KMS-11 (cell line): ENCODE measurements at regions not wholly inside any gene's neighbourhood (a gene's known extent, or its start where the extent isn't known, plus 50 kb on each side); places are given as distances from the start of the nearest gene placed in this dataset.

ENCODE experiments used
- H2AFZ ChIP-seq: fragments of 200-600 bp; sonication (generic); 2 replicates; pipeline ENCODE4 v1.6.1; 2016; ENCODE audit warnings: antibody characterized with exemption, mixed run types, low read depth
- H3K27ac ChIP-seq: fragments of 200-600 bp; sonication (generic); 2 replicates; pipeline ENCODE4 v1.6.1; 2016; ENCODE audit warnings: mild to moderate bottlenecking, mixed run types
- H3K27me3 ChIP-seq: fragments of 200-600 bp; sonication (generic); 2 replicates; pipeline ENCODE4 v1.6.1; 2017; ENCODE audit warnings: mild to moderate bottlenecking, low read depth, mixed run types, moderate library complexity; ENCODE audit not compliant: insufficient read depth
- H3K36me3 ChIP-seq: fragments of 200-600 bp; sonication (generic); 2 replicates; pipeline ENCODE4 v1.6.1; 2017; ENCODE audit warnings: mild to moderate bottlenecking, mixed run types; ENCODE audit not compliant: insufficient read depth
- H3K4me1 ChIP-seq: fragments of 200-600 bp; sonication (generic); 2 replicates; pipeline ENCODE4 v1.6.1; 2016; ENCODE audit warnings: mild to moderate bottlenecking, low read depth, mixed run types; ENCODE audit not compliant: poor library complexity, severe bottlenecking
- H3K4me2 ChIP-seq: fragments of 200-600 bp; sonication (generic); 2 replicates; pipeline ENCODE4 v1.7.0; 2016; ENCODE audit warnings: mild to moderate bottlenecking, mixed run types
- H3K4me3 ChIP-seq: fragments of 200-600 bp; sonication (generic); IDR thresholded peaks from 2 replicates; pipeline ENCODE4 v1.6.1; 2017; ENCODE audit warnings: low read depth, low read length, mixed read lengths; ENCODE audit not compliant: insufficient read depth
- H3K79me2 ChIP-seq: fragments of 200-600 bp; sonication (generic); 2 replicates; pipeline ENCODE4 v1.6.1; 2016; ENCODE audit warnings: low read depth, mixed run types; ENCODE audit not compliant: insufficient read depth
- H3K9ac ChIP-seq: fragments of 200-600 bp; sonication (generic); 2 replicates; pipeline ENCODE4 v1.6.1; 2016; ENCODE audit warnings: mild to moderate bottlenecking, mixed run types
- H4K20me1 ChIP-seq: fragments of 200-600 bp; sonication (generic); 2 replicates; pipeline ENCODE4 v1.6.1; 2016; ENCODE audit warnings: mild to moderate bottlenecking, mixed run types; ENCODE audit not compliant: insufficient read depth
- TF ChIP-seq, protein P1 (sequence below): fragments of 200-600 bp; sonication (generic); conservative IDR thresholded peaks from 2 replicates; pipeline ENCODE4 v1.6.1; 2017; ENCODE audit warnings: low read depth, mild to moderate bottlenecking, antibody characterized with exemption, low read length, moderate library complexity, mixed read lengths

DNA sequence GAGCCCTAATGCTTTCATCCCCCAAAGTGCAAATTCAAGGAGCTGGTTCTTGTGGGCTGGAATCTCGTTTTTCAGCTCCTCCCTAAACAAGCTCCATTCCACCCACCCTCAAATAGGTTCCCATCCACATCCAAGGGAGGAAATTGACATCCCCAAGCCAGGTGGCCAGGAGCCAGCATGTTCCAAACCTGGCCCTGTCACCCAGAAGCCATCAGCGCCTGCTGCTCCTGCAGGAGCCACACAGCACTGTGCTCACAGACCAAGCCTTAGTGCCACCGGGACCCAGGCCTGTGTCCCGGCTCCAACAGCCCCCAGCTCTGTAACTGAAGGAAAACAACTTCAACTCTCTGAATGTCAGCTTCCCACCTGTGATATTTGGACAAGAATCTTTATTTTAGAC, 263.6 kb downstream of the UACA start:
- H3K27me3 ChIP-seq, result no peaks in the 10 kb centered on the region

DNA sequence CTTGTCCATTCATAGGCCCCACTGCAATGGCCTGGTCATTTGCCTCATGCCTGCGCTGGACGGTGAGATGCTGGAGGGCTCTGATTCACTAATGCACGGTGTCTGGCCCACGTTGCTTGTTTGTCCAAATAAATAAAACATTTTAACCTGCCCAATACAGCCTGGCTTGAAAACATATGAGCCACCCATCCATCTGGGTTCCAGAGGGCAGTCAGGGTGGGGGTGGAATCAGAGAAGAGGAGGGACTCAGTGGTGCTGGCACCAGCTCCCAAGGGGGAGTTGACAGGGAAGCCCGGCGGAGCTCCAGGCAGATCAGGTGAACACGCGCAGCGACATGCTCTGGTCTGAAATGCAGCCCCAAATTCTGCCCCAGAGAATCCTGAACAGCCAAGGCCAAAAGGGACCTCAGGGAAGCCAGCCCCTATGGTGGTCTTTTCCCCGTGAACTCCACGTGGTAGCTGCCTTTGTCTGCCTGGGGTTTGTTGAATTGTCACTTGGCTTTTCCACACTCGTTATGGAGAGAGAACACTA, 265.2 kb downstream of the UACA start:
- H3K27me3 ChIP-seq, result no peaks in the 10 kb centered on the region
- peaks cover 69% of the 10 kb centered on the region for H3K4me1 ChIP-seq
- no peaks in the 10 kb centered on the region for H4K20me1 ChIP-seq
- no peaks in the 10 kb centered on the region for H3K79me2 ChIP-seq
- H3K4me3 ChIP-seq, result no peak overlapping the region
- H3K36me3 ChIP-seq, result no peaks in the 10 kb centered on the region
- no peak overlapping the region for H3K27ac ChIP-seq
- H3K9ac ChIP-seq, result no peak overlapping the region
- H3K4me2 ChIP-seq, result no peak overlapping the region
- H2AFZ ChIP-seq, result no peak overlapping the region
- TF ChIP-seq, protein P1, sequence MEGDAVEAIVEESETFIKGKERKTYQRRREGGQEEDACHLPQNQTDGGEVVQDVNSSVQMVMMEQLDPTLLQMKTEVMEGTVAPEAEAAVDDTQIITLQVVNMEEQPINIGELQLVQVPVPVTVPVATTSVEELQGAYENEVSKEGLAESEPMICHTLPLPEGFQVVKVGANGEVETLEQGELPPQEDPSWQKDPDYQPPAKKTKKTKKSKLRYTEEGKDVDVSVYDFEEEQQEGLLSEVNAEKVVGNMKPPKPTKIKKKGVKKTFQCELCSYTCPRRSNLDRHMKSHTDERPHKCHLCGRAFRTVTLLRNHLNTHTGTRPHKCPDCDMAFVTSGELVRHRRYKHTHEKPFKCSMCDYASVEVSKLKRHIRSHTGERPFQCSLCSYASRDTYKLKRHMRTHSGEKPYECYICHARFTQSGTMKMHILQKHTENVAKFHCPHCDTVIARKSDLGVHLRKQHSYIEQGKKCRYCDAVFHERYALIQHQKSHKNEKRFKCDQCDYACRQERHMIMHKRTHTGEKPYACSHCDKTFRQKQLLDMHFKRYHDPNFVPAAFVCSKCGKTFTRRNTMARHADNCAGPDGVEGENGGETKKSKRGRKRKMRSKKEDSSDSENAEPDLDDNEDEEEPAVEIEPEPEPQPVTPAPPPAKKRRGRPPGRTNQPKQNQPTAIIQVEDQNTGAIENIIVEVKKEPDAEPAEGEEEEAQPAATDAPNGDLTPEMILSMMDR, result no peak

More for the DNA sequence above, 263.6 kb downstream of the UACA start:
- Histone ChIP-seq H3K4me2 (no peak overlapping the region), H3K79me2 (no peaks in the 10 kb centered on the region), H4K20me1 (no peaks in the 10 kb centered on the region), H2AFZ (no peak overlapping the region), H3K36me3 (no peaks in the 10 kb centered on the region), H3K9ac (no peak overlapping the region), H3K4me3 (no peak overlapping the region), H3K4me1 (peaks cover 69% of the 10 kb centered on the region), H3K27ac (no peak overlapping the region)
- TF ChIP-seq, protein P1, result no peak

DNA sequence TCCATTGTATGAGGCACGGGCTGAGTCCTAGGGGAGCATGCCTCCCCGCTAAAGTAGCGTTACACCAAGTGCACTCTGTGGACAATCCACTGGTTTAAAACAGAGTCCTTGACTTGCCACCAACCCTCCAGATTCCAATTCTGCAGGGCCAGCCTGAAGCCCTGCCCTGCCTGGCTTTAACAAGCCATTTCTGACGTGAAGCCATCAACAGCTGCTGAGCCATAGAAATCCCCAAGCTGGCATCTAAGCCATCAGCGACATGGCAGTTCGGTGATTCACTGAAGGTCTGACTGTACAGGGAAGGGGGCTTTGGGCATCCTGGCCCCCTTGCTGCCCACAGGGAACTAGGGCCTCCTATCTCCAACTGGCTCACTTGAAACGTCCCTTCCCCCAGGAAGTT, 265.7 kb downstream of the UACA start:
- Histone ChIP-seq H3K79me2 (no peaks in the 10 kb centered on the region), H3K4me3 (no peak overlapping the region), H3K27ac (no peak overlapping the region), H3K27me3 (no peaks in the 10 kb centered on the region), H3K36me3 (no peaks in the 10 kb centered on the region), H3K4me2 (no peak overlapping the region), H4K20me1 (no peaks in the 10 kb centered on the region), H2AFZ (no peak overlapping the region), H3K4me1 (peaks cover 68% of the 10 kb centered on the region), H3K9ac (no peak overlapping the region)
- TF ChIP-seq, protein P1, result no peak

DNA sequence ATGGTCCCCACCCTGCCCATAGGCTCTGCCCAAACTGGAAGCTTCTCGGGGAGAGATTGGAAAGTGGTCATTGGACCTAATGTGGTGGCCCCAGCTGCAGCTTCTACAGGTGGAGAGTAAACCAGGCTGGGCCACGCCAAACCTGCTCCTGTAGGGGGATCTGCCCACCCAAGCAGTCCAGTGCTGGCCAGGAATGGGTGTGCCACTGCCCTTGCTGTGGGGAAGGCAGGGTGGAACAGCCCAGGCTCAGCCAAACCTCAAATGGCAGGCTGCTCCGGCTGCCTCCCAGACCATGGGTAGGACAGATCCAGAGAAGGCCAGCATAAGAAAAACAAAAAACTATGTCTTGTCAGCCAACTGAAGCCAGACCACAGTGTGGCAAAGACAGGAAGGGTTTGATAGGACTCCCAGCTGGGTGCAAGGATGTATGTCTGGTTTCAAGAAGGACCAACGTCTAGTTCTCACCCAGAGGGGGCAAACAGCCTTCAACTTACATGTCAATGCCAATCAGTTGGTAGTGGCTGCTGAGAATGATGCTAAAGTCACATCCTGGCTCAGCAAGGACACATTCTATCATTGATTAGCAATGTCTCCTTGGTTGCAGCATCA, 267.3 kb downstream of the UACA start:
- peak overlapping the region; percentile 13; the same call in 1 of the 2 replicates for H3K4me2 ChIP-seq
- no peaks in the 10 kb centered on the region for H3K27me3 ChIP-seq
- TF ChIP-seq, protein P1, result no peak
- H3K4me1 ChIP-seq, result peaks cover 64% of the 10 kb centered on the region
- no peaks in the 10 kb centered on the region for H3K79me2 ChIP-seq
- H4K20me1 ChIP-seq, result no peaks in the 10 kb centered on the region
- H2AFZ ChIP-seq, result no peak overlapping the region
- no peak overlapping the region for H3K9ac ChIP-seq
- H3K27ac ChIP-seq, result no peak overlapping the region
- no peaks in the 10 kb centered on the region for H3K36me3 ChIP-seq
- H3K4me3 ChIP-seq, result no peak overlapping the region
